K562 (cell line): ENCODE measurements at regions not wholly inside any gene's neighbourhood (a gene's known extent, or its start where the extent isn't known, plus 50 kb on each side); places are given as distances from the start of the nearest gene placed in this dataset.

Source experiments
- ATAC-seq: fragments of 200-7000 bp; cut with Tn5 transposase; 3 replicates; pipeline ENCODE4 v1.9.1; 2020; ENCODE audit warnings: moderate library complexity
- BruUV-seq: library from RNA; stranded (reverse); fragments of 400-500 nt; replicated peaks from 2 replicates; lab custom pipeline; 2021; lab: Mats Ljungman, UMichigan
- CTCF ChIA-PET: fragments of 300-600 bp; formaldehyde crosslinking; extraction: SDS; loops from one replicate; lab custom pipeline; 2021; ENCODE audit warnings: low intra/inter-chr PET ratio; lab: Yijun Ruan, JAX
- POLR2A ChIA-PET: fragments of 300-600, 350-650 bp; sonication (Branson Sonifier 250); formaldehyde crosslinking; extraction: SDS; loops from one replicate; lab custom pipeline; 2021; ENCODE audit warnings: antibody characterized with exemption, inconsistent platforms; lab: Yijun Ruan, JAX
- DNase-seq, 4 experiments: peaks; one replicate each; pipeline versions ENCODE4 v3.0.0 to v3.0.0-alpha.2; 2011 to 2018; ENCODE audit warnings: low spot score in 3 of 4, mixed read lengths in 3 of 4; ENCODE audit errors: extremely low read depth in 1 of 4
- FAIRE-seq: peaks from 2 replicates; lab custom pipeline; 2011; peaks lifted over from hg19 to GRCh38; lab: Jason Lieb, UNC
- H2AFZ ChIP-seq: 2 replicates; pipeline ENCODE4 v1.6.0; 2011; ENCODE audit warnings: low read depth, low read length, control low read depth, inconsistent platforms
- H3K27ac ChIP-seq: fragments of 200-600 bp; 3 replicates; pipeline ENCODE4 v1.8.0; 2011; ENCODE audit warnings: low read depth, mild to moderate bottlenecking, control low read depth, inconsistent platforms, low read length, moderate library complexity, mixed read lengths; ENCODE audit errors: extremely low read depth
- H3K27me3 ChIP-seq, 2 experiments: fragments of 300-600 bp in 1 of 2; 2 replicates in 1 of 2; 3 replicates in 1 of 2; pipeline versions ENCODE4 v1.6.0 to v1.8.0; 2011; ENCODE audit warnings: inconsistent platforms in 2 of 2, low read length in 2 of 2, mild to moderate bottlenecking in 1 of 2, mixed read lengths in 1 of 2, moderate library complexity in 1 of 2; ENCODE audit not compliant: control insufficient read depth in 2 of 2, insufficient read depth in 2 of 2
- H3K36me3 ChIP-seq: fragments of 300-600 bp; 3 replicates; pipeline ENCODE4 v1.8.0; 2011; ENCODE audit warnings: mild to moderate bottlenecking, low read length, inconsistent platforms; ENCODE audit not compliant: control insufficient read depth, insufficient read depth
- H3K4me1 ChIP-seq, 2 experiments: fragments of 200-600 bp in 1 of 2; replicated peaks in 1 of 2; 2 replicates in 1 of 2; 3 replicates in 1 of 2; pipeline versions ENCODE4 v1.5.1 to v1.8.0; 2011; ENCODE audit warnings: inconsistent platforms in 2 of 2, low read length in 2 of 2, mild to moderate bottlenecking in 1 of 2, mixed read lengths in 1 of 2, moderate library complexity in 1 of 2; ENCODE audit not compliant: control insufficient read depth in 2 of 2, insufficient read depth in 2 of 2
- H3K4me2 ChIP-seq: 2 replicates; pipeline ENCODE4 v1.6.1; 2011; ENCODE audit warnings: low read length, control low read depth, inconsistent platforms, mixed read lengths; ENCODE audit not compliant: insufficient read depth
- H3K4me3 ChIP-seq: fragments of 200-600 bp; sonication (generic), shearing (Covaris generic); 2 replicates; pipeline ENCODE4 v1.5.1; 2016; ENCODE audit warnings: control low read depth, inconsistent platforms
- H3K79me2 ChIP-seq: fragments of 200-600 bp; 3 replicates; pipeline ENCODE4 v1.8.0; 2011; ENCODE audit warnings: low read length, inconsistent platforms; ENCODE audit not compliant: control insufficient read depth, insufficient read depth
- H3K9ac ChIP-seq, 2 experiments: 2 replicates each; pipeline versions ENCODE4 v1.6.0 to v1.6.1; 2011; ENCODE audit warnings: low read depth in 2 of 2, low read length in 2 of 2, control low read depth in 1 of 2, inconsistent platforms in 1 of 2, mild to moderate bottlenecking in 1 of 2, mixed read lengths in 1 of 2; ENCODE audit not compliant: insufficient read depth in 1 of 2
- H3K9me1 ChIP-seq: one replicate; pipeline ENCODE4 v1.6.0; 2011; ENCODE audit warnings: inconsistent platforms, mild to moderate bottlenecking, low read length, moderate library complexity; ENCODE audit not compliant: control insufficient read depth, insufficient read depth
- H3K9me3 ChIP-seq: replicated peaks from 2 replicates; pipeline ENCODE4 v1.5.1; 2011; ENCODE audit warnings: low read depth, low read length, inconsistent platforms; ENCODE audit not compliant: control insufficient read depth, insufficient read depth
- H4K20me1 ChIP-seq: replicated peaks from 2 replicates; pipeline ENCODE4 v1.6.1; 2011; ENCODE audit warnings: low read length, inconsistent platforms, mixed read lengths; ENCODE audit not compliant: control insufficient read depth, insufficient read depth
- ASH1L ChIP-seq: fragments of 450-650 bp; IDR thresholded peaks from 2 replicates; pipeline ENCODE4 v1.6.1; 2018; ENCODE audit warnings: borderline replicate concordance, mild to moderate bottlenecking, low read depth; ENCODE audit not compliant: partially characterized antibody
- CSDE1 ChIP-seq, 2 experiments: fragments of 450-650 bp; IDR thresholded peaks; 2 replicates each; pipeline ENCODE4 v1.6.1; 2016; ENCODE audit warnings: mild to moderate bottlenecking in 1 of 2
- ELK1 ChIP-seq: sonication (generic); formaldehyde crosslinking; IDR thresholded peaks from 2 replicates; pipeline ENCODE4 v1.8.1; 2022; ENCODE audit warnings: missing genetic modification reagents
- GTF2A2 ChIP-seq: IDR thresholded peaks from 2 replicates; pipeline ENCODE4 v1.6.1; 2016; ENCODE audit warnings: mild to moderate bottlenecking, missing genetic modification characterization, missing compliant biosample characterization
- KAT8 ChIP-seq: fragments of 450-650 bp; IDR thresholded peaks from 2 replicates; pipeline ENCODE4 v1.6.1; 2016; ENCODE audit warnings: low read depth, mild to moderate bottlenecking
- NFE2L1 ChIP-seq: fragments of 450-650 bp; IDR thresholded peaks from 2 replicates; pipeline ENCODE4 v1.6.1; 2016; ENCODE audit warnings: missing genetic modification characterization, low read depth, mild to moderate bottlenecking, missing compliant biosample characterization, moderate library complexity, borderline replicate concordance
- RUNX1 ChIP-seq: sonication (generic); IDR thresholded peaks from 2 replicates; pipeline ENCODE4 v1.6.1; 2016; ENCODE audit warnings: antibody characterized with exemption, low read depth
- SIRT6 ChIP-seq: IDR thresholded peaks from one replicate; pipeline ENCODE4 v1.6.1; 2012; ENCODE audit warnings: low read depth, mild to moderate bottlenecking, control low read depth, inconsistent platforms, low read length, moderate library complexity
- ZBTB1 ChIP-seq: sonication (generic); formaldehyde crosslinking; IDR thresholded peaks from 2 replicates; pipeline ENCODE4 v1.8.1; 2023; ENCODE audit warnings: missing genetic modification reagents, low read depth, mild to moderate bottlenecking, borderline replicate concordance
- ZBTB12 ChIP-seq: fragments of 250-450 bp; sonication (Bioruptor Pico); IDR thresholded peaks from 2 replicates; pipeline ENCODE4 v1.4.0; 2020
- ZNF184 ChIP-seq: sonication (generic); formaldehyde crosslinking; IDR thresholded peaks from 2 replicates; pipeline ENCODE4 v1.5.0; 2020; ENCODE audit warnings: missing genetic modification reagents
- ZNF347 ChIP-seq: fragments of 450-650 bp; formaldehyde crosslinking; IDR thresholded peaks from 2 replicates; pipeline ENCODE4 v1.4.0; 2020; ENCODE audit warnings: low read depth, mild to moderate bottlenecking, moderate library complexity
- ZNF551 ChIP-seq: fragments of 250-450 bp; sonication (Bioruptor Pico); IDR thresholded peaks from 2 replicates; pipeline ENCODE4 v1.5.0; 2021; ENCODE audit warnings: mild to moderate bottlenecking, moderate library complexity
- ZNF561 ChIP-seq: fragments of 450-650 bp; formaldehyde crosslinking; conservative IDR thresholded peaks from 2 replicates; pipeline ENCODE4 v1.4.0; 2020; ENCODE audit warnings: mild to moderate bottlenecking, moderate library complexity
- ZNF766 ChIP-seq: fragments of 200-800 bp; sonication (Bioruptor generic); conservative IDR thresholded peaks from 2 replicates; pipeline ENCODE4 v1.6.1; 2016; ENCODE audit warnings: missing genetic modification characterization, missing compliant biosample characterization
- WGBS: fragments of 100-300 bp; shearing (Covaris generic); methylation state at CpG from one replicate; pipeline ENCODE4 v1.1.6; 2016; ENCODE audit warnings: low coverage, mixed read lengths; ENCODE audit not compliant: insufficient coverage; ENCODE audit errors: missing lambda C conversion rate; 5-methylcytosine and 5-hydroxymethylcytosine counted together
- in situ Hi-C: fragments of 300-500 bp; cut with MboI; formaldehyde crosslinking; loops from 4 replicates; pipeline ENCODE4 v1.15.0; 2018; ENCODE audit warnings: inconsistent platforms, mixed read lengths
- intact Hi-C: fragments of 100-400 bp; cut with micrococcal nuclease; formaldehyde crosslinking; loops from 2 replicates; pipeline ENCODE4 v1.14.2; 2022
- TF ChIP-seq, protein P1 (sequence below): fragments of 250-450 bp; sonication (Bioruptor Pico); IDR thresholded peaks from 2 replicates; pipeline ENCODE4 v1.4.0; 2020; ENCODE audit warnings: mild to moderate bottlenecking

GRCh38 chr15:87792250-87793040 lies 464.1 kb downstream of the NTRK3 start:
- no peaks in the 10 kb centered on the region for H3K9me1 ChIP-seq
- no peak overlapping the region for H3K4me3 ChIP-seq
- intact Hi-C loops (no loop called here), in situ Hi-C loops (no loop called here)
- CTCF ChIA-PET = no interaction called here
- BruUV-seq = no TSS peak
- H3K79me2 ChIP-seq = no peaks in the 10 kb centered on the region
- ATAC-seq (no peak), DNase-seq (no peak), FAIRE-seq (no peak)
- POLR2A ChIA-PET = no interaction called here
- H3K27me3 ChIP-seq = peaks cover 3 to 4% of the 10 kb centered on the region in 2 experiments; a peak in 3 of 5 replicates
- no peak overlapping the region for H2AFZ ChIP-seq
- H3K27ac ChIP-seq = no peak overlapping the region
- H3K9ac ChIP-seq = no peak overlapping the region
- H3K4me2 ChIP-seq = no peak overlapping the region
- no peaks in the 10 kb centered on the region for H4K20me1 ChIP-seq
- H3K9me3 ChIP-seq = no peaks in the 10 kb centered on the region
- H3K36me3 ChIP-seq = no peaks in the 10 kb centered on the region
- TF ChIP-seq ZNF561 (CRISPR knock-in tag) = no peak
- TF ChIP-seq SIRT6 = no peak
- TF ChIP-seq ZNF551 (CRISPR knock-in tag) = no peak
- TF ChIP-seq ZNF766 (CRISPR knock-in tag) = no peak
- TF ChIP-seq, protein P1, sequence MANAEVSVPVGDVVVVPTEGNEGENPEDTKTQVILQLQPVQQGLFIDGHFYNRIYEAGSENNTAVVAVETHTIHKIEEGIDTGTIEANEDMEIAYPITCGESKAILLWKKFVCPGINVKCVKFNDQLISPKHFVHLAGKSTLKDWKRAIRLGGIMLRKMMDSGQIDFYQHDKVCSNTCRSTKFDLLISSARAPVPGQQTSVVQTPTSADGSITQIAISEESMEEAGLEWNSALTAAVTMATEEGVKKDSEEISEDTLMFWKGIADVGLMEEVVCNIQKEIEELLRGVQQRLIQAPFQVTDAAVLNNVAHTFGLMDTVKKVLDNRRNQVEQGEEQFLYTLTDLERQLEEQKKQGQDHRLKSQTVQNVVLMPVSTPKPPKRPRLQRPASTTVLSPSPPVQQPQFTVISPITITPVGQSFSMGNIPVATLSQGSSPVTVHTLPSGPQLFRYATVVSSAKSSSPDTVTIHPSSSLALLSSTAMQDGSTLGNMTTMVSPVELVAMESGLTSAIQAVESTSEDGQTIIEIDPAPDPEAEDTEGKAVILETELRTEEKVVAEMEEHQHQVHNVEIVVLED (CRISPR knock-in tag) = no peak
- TF ChIP-seq ZBTB1 (CRISPR knock-in tag) = no peak
- no peak for TF ChIP-seq ZNF347
- no peak for TF ChIP-seq ELK1
- TF ChIP-seq ZNF184 (CRISPR knock-in tag) = no peak
- no peak for TF ChIP-seq RUNX1
- TF ChIP-seq ASH1L = no peak
- TF ChIP-seq GTF2A2 (tag) = no peak
- TF ChIP-seq KAT8 = no peak
- no peak for TF ChIP-seq NFE2L1
- no peak for TF ChIP-seq ZBTB12
- no peak for TF ChIP-seq CSDE1 (IDR thresholded peaks at IDR 0.05)
- 0% methylated on average over 4 of the region's 6 CpGs for WGBS
- no peaks in the 10 kb centered on the region for H3K4me1 ChIP-seq
